ENCODE measurements at regions not wholly inside any gene's neighbourhood (a gene's known extent, or its start where the extent isn't known, plus 50 kb on each side); places are given as distances from the start of the nearest gene placed in this dataset.

- Histone ChIP-seq H3K27me3 (no peaks in the 10 kb centered on the region), H3K27ac (no peak overlapping the region), H3K4me1 (no peaks in the 10 kb centered on the region), H3K9me3 (no peaks in the 10 kb centered on the region), H3K36me3 (no peaks in the 10 kb centered on the region), H3K4me3 (no peak overlapping the region)
- intact Hi-C loops (cut with DNase I; ENCODE audit: low total_unique reads) = no loop called here
- no peak for TF ChIP-seq CTCF (IDR thresholded peaks at IDR 0.05)
- no peak for TF ChIP-seq POLR2A (IDR thresholded peaks at IDR 0.05)
- DNase-seq = no peak
Measured at GRCh38 chrX:33465137-33465536, 253.8 kb upstream of the DMD start.

- no peaks in the 10 kb centered on the region for H3K4me1 ChIP-seq
- no peak overlapping the region for H3K4me3 ChIP-seq
- no peaks in the 10 kb centered on the region for H3K27me3 ChIP-seq
- no peak overlapping the region for H3K27ac ChIP-seq
- intact Hi-C loops (cut with DNase I; ENCODE audit: low total_unique reads) = no loop called here
- DNase-seq = no peak
- H3K36me3 ChIP-seq = no peaks in the 10 kb centered on the region
- TF ChIP-seq CTCF (IDR thresholded peaks at IDR 0.05) (no peak), POLR2A (IDR thresholded peaks at IDR 0.05) (no peak)
- H3K9me3 ChIP-seq = no peaks in the 10 kb centered on the region
Measured at GRCh38 chrX:33457102-33457501, 245.8 kb upstream of the DMD start.

GRCh38 chrX:33447285-33447684 is 235.9 kb upstream of the DMD start:
- Histone ChIP-seq H3K4me1 (no peaks in the 10 kb centered on the region), H3K27ac (no peak overlapping the region), H3K4me3 (no peak overlapping the region), H3K9me3 (no peaks in the 10 kb centered on the region), H3K27me3 (no peaks in the 10 kb centered on the region), H3K36me3 (no peaks in the 10 kb centered on the region)
- TF ChIP-seq POLR2A (IDR thresholded peaks at IDR 0.05) (no peak), CTCF (IDR thresholded peaks at IDR 0.05) (no peak)
- intact Hi-C loops (cut with DNase I; ENCODE audit: low total_unique reads) = no loop called here
- no peak for DNase-seq

- no peaks in the 10 kb centered on the region for H3K27me3 ChIP-seq
- H3K27ac ChIP-seq = no peak overlapping the region
- no peaks in the 10 kb centered on the region for H3K4me1 ChIP-seq
- peak; percentile 58 to 82 (median 72) for TF ChIP-seq CTCF (IDR thresholded peaks at IDR 0.05)
- TF ChIP-seq POLR2A (IDR thresholded peaks at IDR 0.05) = no peak
- peak; percentile 27 to 50 for DNase-seq
- H3K4me3 ChIP-seq = no peak overlapping the region
- intact Hi-C loops (cut with DNase I; ENCODE audit: low total_unique reads) = no loop called here
- H3K36me3 ChIP-seq = no peaks in the 10 kb centered on the region
- H3K9me3 ChIP-seq = no peaks in the 10 kb centered on the region
Measured at GRCh38 chrX:33434256-33435092, 223.1 kb upstream of the DMD start.

- Histone ChIP-seq H3K36me3 (no peaks in the 10 kb centered on the region), H3K9me3 (no peaks in the 10 kb centered on the region), H3K27ac (no peak overlapping the region), H3K4me1 (no peaks in the 10 kb centered on the region), H3K4me3 (no peak overlapping the region), H3K27me3 (no peaks in the 10 kb centered on the region)
- no peak for DNase-seq
- intact Hi-C loops (cut with DNase I; ENCODE audit: low total_unique reads) = no loop called here
- TF ChIP-seq POLR2A (IDR thresholded peaks at IDR 0.05) (no peak), CTCF (IDR thresholded peaks at IDR 0.05) (no peak)
Measured at GRCh38 chrX:33416273-33416805, 205.0 kb upstream of the DMD start.
